Pancreas (tissue), 10 donors: ENCODE measurements at regions not wholly inside any gene's neighbourhood (a gene's known extent, or its start where the extent isn't known, plus 50 kb on each side); places are given as distances from the start of the nearest gene placed in this dataset.

ENCODE experiments used
- ATAC-seq, 4 donors: fragments of 200-7000 bp; cut with Tn5 transposase; one replicate each; pipeline versions ENCODE4 v1.8.0 to v1.9.1; 2020; ENCODE audit warnings: mild to moderate bottlenecking in 4 of 4, moderate library complexity in 4 of 4
- DNase-seq, 6 donors: peaks; one replicate each; pipeline ENCODE4 v3.0.0-alpha.2; 2020
- FAIRE-seq: peaks from 2 replicates; lab custom pipeline; 2012; peaks lifted over from hg19 to GRCh38; lab: Jason Lieb, UNC
- H3K27ac ChIP-seq, 4 donors: fragments of 200-600 bp; sonication (generic); 1 replicate in 3 of 4; 2 replicates in 1 of 4; pipeline versions ENCODE4 v1.5.0 to v1.8.0; 2020
- H3K27me3 ChIP-seq, 4 donors: fragments of 200-600 bp; one replicate each; pipeline ENCODE4 v1.8.0; 2021
- H3K36me3 ChIP-seq, 3 donors: fragments of 200-600 bp; sonication (generic) in 1 of 3; one replicate each; pipeline versions ENCODE4 v1.5.0 to v1.8.0; 2020 to 2021
- H3K4me1 ChIP-seq, 3 donors: fragments of 200-600 bp; one replicate each; pipeline ENCODE4 v1.8.0; 2021
- H3K4me3 ChIP-seq, 4 donors: fragments of 200-600 bp; sonication (generic) in 2 of 4; one replicate each; pipeline versions ENCODE4 v1.5.0 to v1.8.0; 2020 to 2021
- H3K9me3 ChIP-seq, 4 donors: fragments of 200-600 bp; one replicate each; pipeline ENCODE4 v1.8.0; 2021
- WGBS, 2 donors: extraction: QIAGEN DNeasy Blood & Tissue Kit; methylation state at CpG; one replicate each; pipeline ENCODE4 v1.1.7; 2013; 5-methylcytosine and 5-hydroxymethylcytosine counted together
- intact Hi-C, 3 donors: fragments of 100-400 bp; cut with DNase I; formaldehyde crosslinking; loops; one replicate each; pipeline versions ENCODE4 v1.11.1 to v1.14.2; 2022
- TF ChIP-seq, protein P1 (sequence below), 4 donors: fragments of 200-600 bp; sonication (generic) in 3 of 4; IDR thresholded peaks; one replicate each; pipeline versions ENCODE4 v1.5.0 to v1.8.0; 2021; ENCODE audit warnings: antibody characterized with exemption in 4 of 4
- donor health status: healthy with polysubstance abuse.
- donor health status: DM: no; HTN: no; CAD: no; lungs with moderate emphysema.
- donor health status: DM: no; HTN: no; CAD: no.
- donor health status: control.
- donor health status: control.
- donor health status: Bipolar disorder and iron deficiency.
- donor health status: DM: yes; HTN: yes; CAD: no.
- donor health status: DM: no; HTN: no; CAD: no.
- donor health status: DM: no; HTN: no; CAD: no.
- donor health status: DM: yes; HTN: yes; CAD: no.

DNA sequence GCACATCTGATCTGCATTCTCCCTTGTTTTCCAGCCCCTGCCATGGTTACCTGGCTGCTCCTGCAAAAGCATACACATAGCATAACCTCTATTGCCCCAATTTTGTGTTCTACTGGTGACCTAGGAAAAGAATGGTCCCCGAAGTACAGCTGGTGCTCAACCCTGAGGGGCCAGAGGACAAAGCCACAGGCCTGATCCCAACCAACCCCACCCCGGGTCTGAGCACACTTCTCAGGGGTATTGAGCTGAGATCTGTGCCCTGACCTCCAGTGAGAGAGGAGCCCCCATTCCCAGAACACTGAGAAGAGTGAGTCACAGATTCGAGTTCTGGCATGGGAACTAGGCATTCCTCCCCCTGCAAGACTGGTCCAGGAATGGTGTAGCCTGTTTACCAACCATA, 465.5 kb upstream of the ACTRT1 start:
- FAIRE-seq (no peak), DNase-seq (no peak), ATAC-seq (no peak)
- Histone ChIP-seq H3K27me3 (no peaks in the 10 kb centered on the region), H3K9me3 (no peaks in the 10 kb centered on the region), H3K4me3 (no peak overlapping the region), H3K27ac (no peak overlapping the region), H3K36me3 (no peaks in the 10 kb centered on the region), H3K4me1 (no peaks in the 10 kb centered on the region)
- WGBS, 2 donors: 37 to 43% methylated on average over 3 of the region's 3 CpGs
- TF ChIP-seq, protein P1, sequence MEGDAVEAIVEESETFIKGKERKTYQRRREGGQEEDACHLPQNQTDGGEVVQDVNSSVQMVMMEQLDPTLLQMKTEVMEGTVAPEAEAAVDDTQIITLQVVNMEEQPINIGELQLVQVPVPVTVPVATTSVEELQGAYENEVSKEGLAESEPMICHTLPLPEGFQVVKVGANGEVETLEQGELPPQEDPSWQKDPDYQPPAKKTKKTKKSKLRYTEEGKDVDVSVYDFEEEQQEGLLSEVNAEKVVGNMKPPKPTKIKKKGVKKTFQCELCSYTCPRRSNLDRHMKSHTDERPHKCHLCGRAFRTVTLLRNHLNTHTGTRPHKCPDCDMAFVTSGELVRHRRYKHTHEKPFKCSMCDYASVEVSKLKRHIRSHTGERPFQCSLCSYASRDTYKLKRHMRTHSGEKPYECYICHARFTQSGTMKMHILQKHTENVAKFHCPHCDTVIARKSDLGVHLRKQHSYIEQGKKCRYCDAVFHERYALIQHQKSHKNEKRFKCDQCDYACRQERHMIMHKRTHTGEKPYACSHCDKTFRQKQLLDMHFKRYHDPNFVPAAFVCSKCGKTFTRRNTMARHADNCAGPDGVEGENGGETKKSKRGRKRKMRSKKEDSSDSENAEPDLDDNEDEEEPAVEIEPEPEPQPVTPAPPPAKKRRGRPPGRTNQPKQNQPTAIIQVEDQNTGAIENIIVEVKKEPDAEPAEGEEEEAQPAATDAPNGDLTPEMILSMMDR (IDR thresholded peaks at IDR 0.05): no peak
- intact Hi-C loops: no loop called here

DNA sequence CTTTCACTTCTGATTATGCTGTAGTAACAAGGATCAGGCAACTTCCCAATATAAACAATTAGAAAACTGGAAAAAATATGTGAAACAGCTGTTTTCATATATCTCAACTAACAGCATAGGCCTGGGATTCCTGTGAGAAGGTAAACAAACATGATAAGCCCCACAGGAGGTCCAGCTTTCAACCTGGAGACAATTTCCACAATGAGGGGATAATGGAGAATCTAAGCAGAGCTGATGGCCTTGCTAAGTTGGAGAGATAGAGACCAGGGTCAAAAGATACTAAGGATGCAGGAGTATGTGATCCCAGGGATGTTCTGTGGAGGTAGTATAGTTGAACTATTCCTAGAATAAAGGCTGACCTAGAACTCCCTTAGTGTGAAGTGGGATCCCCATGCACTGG, 452.3 kb upstream of the ACTRT1 start:
- ATAC-seq (no peak), DNase-seq (no peak), FAIRE-seq (no peak)
- no peak overlapping the region for H3K4me3 ChIP-seq
- intact Hi-C loops: no loop called here
- no peaks in the 10 kb centered on the region for H3K4me1 ChIP-seq
- H3K27ac ChIP-seq: no peak overlapping the region
- no peaks in the 10 kb centered on the region for H3K9me3 ChIP-seq
- peaks cover 0 to 6% (median 0%) of the 10 kb centered on the region in 4 donors for H3K27me3 ChIP-seq
- TF ChIP-seq, protein P1 (IDR thresholded peaks at IDR 0.05): no peak
- no peaks in the 10 kb centered on the region for H3K36me3 ChIP-seq

DNA sequence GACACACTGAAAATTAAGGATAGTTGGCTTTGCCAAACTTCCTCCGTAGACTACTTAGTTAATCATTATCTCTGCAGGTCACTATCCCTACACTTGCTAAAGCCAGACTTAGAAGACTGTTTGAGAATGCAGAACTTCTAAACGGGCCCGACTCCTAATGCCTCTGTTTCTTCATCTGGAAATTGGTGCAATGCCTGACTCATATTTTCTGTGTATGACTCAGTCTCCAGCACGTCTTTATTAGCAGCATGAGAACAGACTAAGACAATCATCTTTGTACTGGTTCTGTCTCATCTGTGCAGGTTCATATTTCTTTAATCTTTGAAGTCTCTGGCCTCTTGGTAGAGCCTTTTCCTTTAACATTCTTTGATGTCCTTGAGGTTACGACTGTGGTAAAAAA, 411.9 kb upstream of the ACTRT1 start:
- Histone ChIP-seq H3K4me3 (no peak overlapping the region), H3K27me3 (no peaks in the 10 kb centered on the region), H3K27ac (no peak overlapping the region), H3K4me1 (no peaks in the 10 kb centered on the region), H3K36me3 (no peaks in the 10 kb centered on the region), H3K9me3 (no peaks in the 10 kb centered on the region)
- WGBS, 2 donors: 36 to 41% methylated on average over 5 of the region's 5 CpGs
- intact Hi-C loops: no loop called here
- FAIRE-seq (no peak), ATAC-seq (no peak), DNase-seq (no peak)
- TF ChIP-seq, protein P1 (IDR thresholded peaks at IDR 0.05): no peak

DNA sequence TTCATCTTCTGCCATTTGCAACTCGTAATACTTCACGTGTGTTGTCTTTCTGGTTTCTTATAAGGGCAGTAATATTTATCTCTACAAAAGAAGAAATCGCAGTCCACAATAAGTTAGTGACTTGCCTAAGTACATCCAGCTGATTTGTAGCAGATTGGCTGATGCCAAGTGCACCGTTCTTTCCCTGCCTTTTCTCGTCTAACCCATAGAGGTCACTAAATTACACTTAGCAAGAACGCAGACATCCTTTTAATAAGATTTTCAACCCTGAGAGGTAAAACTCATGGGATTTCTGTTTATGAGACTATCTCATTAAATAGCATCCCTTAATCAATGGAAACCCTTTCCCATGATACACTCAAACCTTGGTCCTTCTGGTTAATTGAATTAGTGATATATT, 408.6 kb upstream of the ACTRT1 start:
- no peak for FAIRE-seq

DNA sequence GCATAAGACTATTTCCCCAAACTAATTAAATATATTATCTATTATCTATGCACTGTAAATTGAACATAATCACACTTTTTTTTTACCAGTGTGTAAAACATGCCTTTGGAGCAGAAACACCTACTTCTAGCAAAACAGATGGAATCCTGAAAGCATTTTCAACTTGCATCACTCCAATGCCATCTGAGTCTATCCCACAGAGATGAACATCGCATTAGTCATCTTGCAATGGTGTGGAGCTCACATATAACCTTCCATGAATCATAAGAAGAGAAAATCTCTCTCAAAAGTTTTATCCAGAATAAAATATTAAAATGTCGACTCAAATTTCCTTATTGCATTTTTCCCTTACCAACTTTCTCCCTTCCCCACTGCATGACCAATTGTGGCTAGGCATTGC, 406.7 kb upstream of the ACTRT1 start:
- TF ChIP-seq, protein P1 (IDR thresholded peaks at IDR 0.05): no peak
- Histone ChIP-seq H3K36me3 (no peaks in the 10 kb centered on the region), H3K27ac (no peak overlapping the region), H3K4me3 (no peak overlapping the region), H3K27me3 (no peaks in the 10 kb centered on the region), H3K9me3 (no peaks in the 10 kb centered on the region), H3K4me1 (no peaks in the 10 kb centered on the region)
- WGBS, 2 donors: 55 to 64% methylated on average over 2 of the region's 2 CpGs
- DNase-seq (no peak), FAIRE-seq (no peak), ATAC-seq (no peak)
- intact Hi-C loops: no loop called here

More for the DNA sequence above, 408.6 kb upstream of the ACTRT1 start:
- no peaks in the 10 kb centered on the region for H3K36me3 ChIP-seq
- H3K9me3 ChIP-seq: no peaks in the 10 kb centered on the region
- WGBS, 2 donors: 23 to 26% methylated on average over 6 of the region's 6 CpGs
- no peaks in the 10 kb centered on the region for H3K27me3 ChIP-seq
- DNase-seq (no peak), ATAC-seq (no peak)
- intact Hi-C loops: no loop called here
- H3K4me1 ChIP-seq: no peaks in the 10 kb centered on the region
- TF ChIP-seq, protein P1 (IDR thresholded peaks at IDR 0.05): no peak
- no peak overlapping the region for H3K27ac ChIP-seq
- H3K4me3 ChIP-seq: no peak overlapping the region
